ENCODE measurements at regions not wholly inside any gene's neighbourhood (a gene's known extent, or its start where the extent isn't known, plus 50 kb on each side); places are given as distances from the start of the nearest gene placed in this dataset.

DNA sequence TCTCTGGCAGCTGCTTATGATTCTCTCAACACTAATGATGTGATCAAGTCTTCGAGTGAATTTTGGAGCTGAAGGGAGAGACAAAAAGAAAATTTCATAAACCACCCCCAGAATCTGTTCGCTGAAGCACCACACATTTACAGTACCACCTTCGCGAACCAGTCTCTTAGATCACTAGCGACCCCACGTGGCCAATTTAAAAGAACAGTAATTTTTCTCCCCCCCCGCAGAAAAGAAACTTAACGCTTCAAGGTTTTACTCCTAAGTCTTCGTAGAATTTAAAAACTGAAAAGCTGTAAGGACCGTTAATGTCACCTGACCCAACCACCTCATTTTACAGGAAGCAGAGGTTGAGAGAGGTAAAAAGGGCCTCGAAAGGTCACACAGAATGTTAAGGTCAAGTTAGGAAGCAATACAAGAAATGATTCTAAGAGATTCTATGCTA, 187.5 kb downstream of the QDPR start:
- peaks cover 6% of the 10 kb centered on the region for H3K9me3 Mint-ChIP-seq
- no peaks in the 10 kb centered on the region for H3K27me3 Mint-ChIP-seq
- peak overlapping the region; percentile 43 for H3K27ac Mint-ChIP-seq
- H3K36me3 Mint-ChIP-seq = peaks cover 2% of the 10 kb centered on the region
- peaks cover 19% of the 10 kb centered on the region for H3K4me1 Mint-ChIP-seq
- peak overlapping the region; percentile 71 for H3K4me3 Mint-ChIP-seq

DNA sequence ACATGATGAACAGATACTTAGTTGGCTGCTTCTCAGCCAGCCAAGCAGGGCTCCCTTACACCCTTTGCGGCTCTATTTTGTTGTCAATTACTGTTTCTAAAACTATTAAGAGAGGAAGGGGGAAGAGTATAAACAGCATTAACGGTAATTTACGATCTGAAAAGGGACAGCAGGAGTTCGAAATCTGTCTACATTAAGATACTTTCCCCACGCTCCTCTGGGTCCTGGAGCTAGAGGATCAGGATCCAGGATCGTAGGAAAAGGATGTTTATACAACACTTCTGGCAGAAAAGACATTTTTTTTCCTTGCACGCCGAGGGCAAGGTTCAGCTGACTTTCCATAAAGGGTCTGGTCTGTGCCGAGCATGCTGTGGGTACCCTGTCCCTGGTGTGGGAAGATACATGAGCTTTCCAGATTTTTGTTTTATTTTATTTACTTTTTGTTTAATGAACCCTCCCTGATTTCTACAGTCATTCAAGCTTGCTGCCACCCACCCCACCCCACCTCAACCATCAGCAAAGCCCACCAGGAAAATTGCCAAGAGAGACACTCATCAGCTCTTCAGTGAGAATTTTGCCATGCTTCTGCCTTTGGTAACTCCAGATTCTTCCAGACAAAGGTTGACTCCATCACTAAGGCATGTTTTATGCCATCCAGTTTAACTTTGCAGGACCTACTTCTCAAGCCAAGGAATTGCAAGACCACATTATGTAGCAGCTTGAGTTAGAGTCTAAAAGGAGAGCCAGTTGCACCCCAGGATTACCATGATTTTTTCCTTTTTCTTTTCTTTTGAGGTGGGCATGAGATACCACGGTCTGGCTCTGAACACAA, 188.1 kb downstream of the QDPR start:
- peaks cover 19% of the 10 kb centered on the region for H3K4me1 Mint-ChIP-seq
- H3K36me3 Mint-ChIP-seq = peaks cover 2% of the 10 kb centered on the region
- peak overlapping the region; percentile 71 for H3K4me3 Mint-ChIP-seq
- no peaks in the 10 kb centered on the region for H3K27me3 Mint-ChIP-seq
- peak overlapping the region; percentile 43 for H3K27ac Mint-ChIP-seq
- H3K9me3 Mint-ChIP-seq = peaks cover 6% of the 10 kb centered on the region

DNA sequence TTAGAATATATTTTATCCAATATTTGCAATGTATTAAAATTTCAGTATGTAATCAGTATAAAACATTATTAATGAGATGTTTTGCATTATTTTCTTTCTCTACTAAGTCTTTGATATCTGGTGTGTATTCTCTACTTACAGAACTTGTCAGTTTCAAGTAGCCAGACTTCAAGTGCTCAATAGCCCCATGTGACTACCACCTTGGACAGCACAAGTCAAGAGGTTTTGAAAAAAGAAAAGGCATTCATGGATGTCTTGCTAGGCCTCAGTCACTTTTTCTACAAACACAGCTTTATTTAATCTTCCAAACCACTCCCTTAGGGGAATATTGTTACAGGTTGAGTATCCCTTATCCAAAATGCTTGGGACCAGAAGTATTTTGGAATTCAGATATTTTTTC, 189.4 kb downstream of the QDPR start:
- peaks cover 6% of the 10 kb centered on the region for H3K9me3 Mint-ChIP-seq
- peaks cover 14% of the 10 kb centered on the region for H3K4me1 Mint-ChIP-seq
- no peaks in the 10 kb centered on the region for H3K27me3 Mint-ChIP-seq
- peaks cover 2% of the 10 kb centered on the region for H3K36me3 Mint-ChIP-seq
- no peak overlapping the region for H3K4me3 Mint-ChIP-seq
- no peak overlapping the region for H3K27ac Mint-ChIP-seq

DNA sequence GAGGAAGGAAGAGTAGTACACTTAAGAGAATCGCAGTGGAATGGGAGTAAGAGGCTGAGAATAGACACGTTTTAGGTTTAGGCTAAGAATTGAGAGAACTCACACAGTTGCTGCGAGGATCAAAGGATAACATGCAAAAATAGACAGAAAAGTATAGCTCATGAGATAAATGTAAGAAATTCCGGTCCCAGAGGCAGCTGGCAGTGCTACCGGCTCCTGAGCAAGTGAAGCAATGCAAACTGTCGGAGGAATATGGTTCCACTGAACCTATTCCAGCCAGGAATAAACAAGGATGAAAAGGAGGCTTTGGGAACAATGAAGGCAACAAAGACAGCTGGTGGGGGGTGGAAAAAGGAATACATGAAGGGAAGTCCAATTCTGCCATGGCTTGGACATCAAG, 191.8 kb downstream of the QDPR start:
- H3K36me3 Mint-ChIP-seq = peaks cover 2% of the 10 kb centered on the region
- peaks cover 11% of the 10 kb centered on the region for H3K4me1 Mint-ChIP-seq
- H3K27me3 Mint-ChIP-seq = peaks cover 1% of the 10 kb centered on the region
- peaks cover 6% of the 10 kb centered on the region for H3K9me3 Mint-ChIP-seq
- no peak overlapping the region for H3K27ac Mint-ChIP-seq
- no peak overlapping the region for H3K4me3 Mint-ChIP-seq

DNA sequence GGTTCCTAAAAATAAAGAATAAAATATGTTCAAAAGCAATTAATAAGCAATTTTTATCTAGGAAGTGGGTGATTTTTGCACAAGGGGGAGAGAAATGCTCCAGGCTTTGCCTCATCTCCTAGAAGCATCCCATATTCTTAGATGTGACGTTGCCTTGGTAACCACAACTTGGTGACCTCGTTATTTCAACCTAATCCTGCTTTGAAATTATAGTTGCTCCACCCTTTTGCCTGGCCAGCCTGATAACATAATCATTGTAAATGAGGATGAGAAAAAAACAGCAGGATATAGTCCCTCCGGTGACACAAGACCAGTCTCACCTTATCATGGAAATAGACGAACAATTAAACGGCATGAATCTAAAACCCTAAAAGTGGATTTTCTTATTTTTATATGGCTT, 194.4 kb downstream of the QDPR start:
- Mint-ChIP-seq H3K36me3 (peaks cover 2% of the 10 kb centered on the region), H3K27ac (no peak overlapping the region), H3K9me3 (peaks cover 6% of the 10 kb centered on the region), H3K4me1 (no peaks in the 10 kb centered on the region), H3K4me3 (no peak overlapping the region), H3K27me3 (peaks cover 1% of the 10 kb centered on the region)

DNA sequence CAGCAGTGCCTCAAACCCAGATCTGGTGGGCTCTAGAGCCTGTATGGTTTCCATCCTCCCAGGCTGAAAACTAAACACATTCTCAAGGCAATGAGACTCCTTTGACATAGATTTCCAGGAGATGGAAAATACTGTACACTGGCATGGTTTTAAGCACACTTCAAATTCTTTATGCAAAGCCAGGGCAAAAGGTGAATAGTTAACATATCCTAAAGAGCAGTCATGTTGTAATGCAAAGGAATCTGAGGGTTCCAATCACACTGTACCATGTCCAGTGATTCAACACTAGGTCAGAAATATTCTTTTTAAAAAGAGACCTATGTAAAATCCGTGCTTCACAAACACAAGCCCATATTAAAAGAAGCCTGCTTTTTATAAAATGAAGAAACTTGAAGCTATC, 195.3 kb downstream of the QDPR start:
- Mint-ChIP-seq H3K27me3 (peaks cover 3% of the 10 kb centered on the region), H3K9me3 (peaks cover 6% of the 10 kb centered on the region), H3K36me3 (peaks cover 2% of the 10 kb centered on the region), H3K4me3 (no peak overlapping the region), H3K27ac (no peak overlapping the region), H3K4me1 (no peaks in the 10 kb centered on the region)

DNA sequence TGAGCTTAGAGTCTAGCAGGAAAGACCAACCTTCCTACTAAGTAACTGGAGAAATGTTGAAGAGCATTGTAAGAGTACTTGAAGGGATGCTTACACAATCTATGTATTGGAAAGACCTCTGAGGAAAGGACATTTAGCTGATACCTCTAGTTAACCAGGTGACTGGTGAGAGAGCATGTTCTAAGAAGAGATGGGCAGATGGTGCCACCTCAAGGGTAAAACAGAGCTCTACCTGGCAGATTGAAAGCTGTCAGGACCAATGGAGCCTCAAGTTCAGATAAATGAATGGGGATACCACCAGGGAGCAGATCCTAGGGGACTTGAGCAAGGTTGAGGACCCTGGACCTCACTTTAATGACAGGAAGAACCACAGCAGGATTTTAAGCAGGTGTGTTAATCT, 196.4 kb downstream of the QDPR start:
- H3K4me1 Mint-ChIP-seq = no peaks in the 10 kb centered on the region
- H3K4me3 Mint-ChIP-seq = no peak overlapping the region
- H3K9me3 Mint-ChIP-seq = peaks cover 6% of the 10 kb centered on the region
- H3K27ac Mint-ChIP-seq = no peak overlapping the region
- peaks cover 3% of the 10 kb centered on the region for H3K27me3 Mint-ChIP-seq
- peaks cover under 1% of the 10 kb centered on the region for H3K36me3 Mint-ChIP-seq

DNA sequence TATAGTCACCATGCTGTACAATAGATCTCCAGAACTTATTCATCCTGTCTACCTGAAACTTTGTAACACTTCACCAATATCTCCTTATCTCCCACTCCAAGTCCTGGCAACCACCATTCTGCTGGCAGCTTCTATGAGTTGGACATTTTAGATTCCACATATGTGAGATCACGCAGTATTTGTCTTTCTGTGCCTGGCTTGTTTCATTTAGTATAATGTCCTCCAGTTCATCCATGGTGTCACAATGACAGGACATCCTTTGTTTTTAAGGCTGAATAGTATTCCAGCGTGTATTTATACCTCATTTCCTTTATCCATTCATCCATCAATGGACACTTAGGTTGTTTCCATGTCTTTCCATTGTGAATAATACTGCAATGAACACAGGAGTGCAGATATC, 198.7 kb downstream of the QDPR start:
- no peaks in the 10 kb centered on the region for H3K9me3 Mint-ChIP-seq
- no peak overlapping the region for H3K27ac Mint-ChIP-seq
- H3K27me3 Mint-ChIP-seq = peaks cover 3% of the 10 kb centered on the region
- no peaks in the 10 kb centered on the region for H3K4me1 Mint-ChIP-seq
- no peaks in the 10 kb centered on the region for H3K36me3 Mint-ChIP-seq
- no peak overlapping the region for H3K4me3 Mint-ChIP-seq

DNA sequence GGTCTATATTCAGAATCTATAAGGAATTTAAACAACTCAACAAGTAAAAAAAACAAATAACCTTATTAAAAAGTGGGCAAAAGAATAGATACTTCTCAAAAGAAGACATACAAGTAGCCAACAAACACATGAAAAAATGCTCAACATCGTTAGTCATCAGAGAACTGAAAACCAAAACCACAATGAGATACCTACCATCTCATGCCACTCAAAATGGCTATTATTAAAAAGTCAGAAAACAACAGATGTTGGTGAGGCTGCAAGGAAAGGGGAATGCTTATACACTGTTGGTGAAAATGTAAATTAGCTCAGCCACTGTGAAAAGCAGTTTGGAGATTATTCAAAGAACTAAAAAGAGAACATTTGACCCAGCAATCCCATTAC, 201.6 kb downstream of the QDPR start:
- Mint-ChIP-seq H3K27me3 (peaks cover 2% of the 10 kb centered on the region), H3K9me3 (no peaks in the 10 kb centered on the region), H3K36me3 (no peaks in the 10 kb centered on the region), H3K4me1 (no peaks in the 10 kb centered on the region), H3K4me3 (no peak overlapping the region), H3K27ac (no peak overlapping the region)

DNA sequence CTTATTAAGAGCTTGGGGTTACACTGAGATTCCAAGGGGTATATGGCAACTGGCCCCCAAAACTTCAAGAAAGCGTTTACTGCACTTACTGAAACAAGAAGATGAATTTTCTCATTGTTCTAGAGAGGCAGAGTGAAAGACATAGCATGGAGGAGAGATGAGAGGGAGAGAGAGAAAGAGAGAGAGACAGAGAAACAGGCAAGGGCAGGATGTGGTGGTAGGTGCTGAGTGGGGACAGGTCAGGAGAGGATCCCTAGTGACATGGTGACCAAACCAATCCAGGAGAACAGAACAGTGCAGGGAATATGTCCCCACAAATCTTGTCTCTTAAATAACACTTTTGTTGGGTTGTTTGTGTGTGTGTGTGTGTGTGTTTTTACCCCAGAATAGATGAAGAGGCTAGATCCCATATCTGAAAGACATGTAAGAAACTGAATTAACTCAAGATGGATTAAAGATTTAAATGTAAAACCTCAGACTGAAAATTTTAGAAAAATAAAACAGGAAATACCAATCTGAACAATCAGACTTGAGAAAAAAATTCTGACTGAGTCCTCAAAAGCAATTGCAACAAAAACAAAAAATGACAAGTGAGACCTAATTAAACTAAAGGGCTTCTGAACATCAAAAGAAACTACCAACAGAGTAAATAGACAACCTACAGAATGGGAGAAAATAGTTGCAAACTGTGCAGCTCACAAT, 202.2 kb downstream of the QDPR start:
- no peaks in the 10 kb centered on the region for H3K36me3 Mint-ChIP-seq
- H3K9me3 Mint-ChIP-seq = no peaks in the 10 kb centered on the region
- no peaks in the 10 kb centered on the region for H3K4me1 Mint-ChIP-seq
- no peak overlapping the region for H3K4me3 Mint-ChIP-seq
- H3K27ac Mint-ChIP-seq = no peak overlapping the region
- peaks cover 2% of the 10 kb centered on the region for H3K27me3 Mint-ChIP-seq

DNA sequence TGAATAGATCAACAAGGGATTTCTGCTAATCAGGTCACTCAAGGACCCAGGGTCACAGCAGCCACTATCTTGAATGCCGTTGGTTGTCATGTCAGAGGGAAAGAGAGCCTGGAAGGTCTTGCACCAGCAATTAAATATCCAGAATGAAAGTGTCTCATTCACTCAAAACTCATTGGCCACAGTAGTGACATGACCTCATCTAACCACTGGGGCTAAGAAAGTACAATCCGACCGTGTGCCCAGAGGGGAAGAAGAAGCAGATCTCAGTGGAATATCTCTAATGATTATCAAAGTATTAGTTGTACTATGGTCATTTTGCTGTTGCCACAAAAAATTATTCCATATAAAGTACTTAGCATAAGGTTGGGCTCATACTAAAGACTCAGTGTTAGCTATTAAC, 210.0 kb downstream of the QDPR start:
- no peaks in the 10 kb centered on the region for H3K36me3 Mint-ChIP-seq
- no peaks in the 10 kb centered on the region for H3K4me1 Mint-ChIP-seq
- peaks cover 10% of the 10 kb centered on the region for H3K27me3 Mint-ChIP-seq
- H3K9me3 Mint-ChIP-seq = no peaks in the 10 kb centered on the region
- H3K27ac Mint-ChIP-seq = no peak overlapping the region
- H3K4me3 Mint-ChIP-seq = no peak overlapping the region

DNA sequence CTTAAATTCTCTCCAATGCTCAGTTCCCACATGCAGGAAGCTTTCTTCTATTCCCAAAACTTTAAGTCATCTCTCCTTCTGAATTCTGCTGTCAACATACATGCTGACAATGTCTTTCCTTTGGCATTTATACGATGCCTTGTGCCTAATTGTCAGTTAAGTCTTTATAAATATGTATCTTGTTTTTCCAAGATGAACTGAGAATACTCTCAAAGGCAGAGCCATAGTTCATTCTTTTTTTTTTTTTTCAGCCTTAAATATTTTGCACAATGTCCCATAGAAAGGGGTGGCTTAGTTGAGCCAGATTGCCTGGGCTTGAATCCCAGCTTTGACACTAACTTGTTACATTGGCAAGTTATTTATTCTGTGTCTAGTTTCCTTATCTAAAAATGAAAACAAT, 210.6 kb downstream of the QDPR start:
- Mint-ChIP-seq H3K9me3 (no peaks in the 10 kb centered on the region), H3K27ac (no peak overlapping the region), H3K4me1 (no peaks in the 10 kb centered on the region), H3K27me3 (peaks cover 11% of the 10 kb centered on the region), H3K4me3 (no peak overlapping the region), H3K36me3 (no peaks in the 10 kb centered on the region)

DNA sequence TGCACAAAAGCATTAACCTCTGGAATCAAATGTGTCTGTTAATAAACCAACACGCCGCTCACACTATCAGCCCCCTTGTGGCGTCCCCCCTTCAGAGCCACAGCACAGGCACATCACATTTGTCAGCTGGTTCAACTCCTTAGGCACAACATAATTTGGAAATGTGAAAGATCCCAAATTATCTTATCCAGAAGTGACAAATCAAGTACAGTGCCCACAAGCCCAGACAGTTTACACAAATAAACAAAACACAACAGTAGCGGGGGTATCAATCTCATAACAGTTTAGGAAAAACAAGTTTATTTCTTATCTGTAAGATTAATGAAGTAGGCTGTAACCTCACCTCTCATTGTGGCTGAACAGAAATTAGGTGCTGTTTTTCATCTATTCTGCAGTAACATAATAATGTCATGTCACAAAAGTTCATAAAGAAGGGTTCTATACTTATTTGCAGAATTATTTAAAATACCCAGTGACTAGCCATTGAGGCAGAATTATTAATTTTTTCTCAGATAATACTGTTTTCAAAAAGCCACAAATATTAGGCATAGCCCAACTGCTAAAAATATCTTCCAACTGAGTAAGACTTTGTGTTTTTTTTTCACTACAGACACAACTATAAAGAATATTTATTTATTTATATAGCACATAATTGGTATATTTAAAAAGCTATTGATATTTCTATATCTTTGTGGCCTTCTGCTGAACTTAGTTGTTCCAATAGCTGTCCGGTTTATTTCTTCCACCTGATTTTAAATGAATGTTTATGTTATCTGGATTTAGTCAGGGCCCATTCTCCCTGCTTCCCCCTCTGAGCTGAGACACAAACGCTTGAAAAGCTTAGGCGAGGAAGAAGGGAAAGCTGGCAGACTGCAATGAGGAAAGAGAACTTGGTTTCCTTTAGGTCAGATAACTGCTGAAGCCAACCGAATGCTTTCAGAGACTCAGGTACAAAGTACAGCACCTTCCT, 214.7 kb downstream of the QDPR start:
- H3K9me3 Mint-ChIP-seq = no peaks in the 10 kb centered on the region
- peaks cover 9% of the 10 kb centered on the region for H3K27me3 Mint-ChIP-seq
- H3K36me3 Mint-ChIP-seq = no peaks in the 10 kb centered on the region
- no peak overlapping the region for H3K4me3 Mint-ChIP-seq
- no peaks in the 10 kb centered on the region for H3K4me1 Mint-ChIP-seq
- H3K27ac Mint-ChIP-seq = no peak overlapping the region

DNA sequence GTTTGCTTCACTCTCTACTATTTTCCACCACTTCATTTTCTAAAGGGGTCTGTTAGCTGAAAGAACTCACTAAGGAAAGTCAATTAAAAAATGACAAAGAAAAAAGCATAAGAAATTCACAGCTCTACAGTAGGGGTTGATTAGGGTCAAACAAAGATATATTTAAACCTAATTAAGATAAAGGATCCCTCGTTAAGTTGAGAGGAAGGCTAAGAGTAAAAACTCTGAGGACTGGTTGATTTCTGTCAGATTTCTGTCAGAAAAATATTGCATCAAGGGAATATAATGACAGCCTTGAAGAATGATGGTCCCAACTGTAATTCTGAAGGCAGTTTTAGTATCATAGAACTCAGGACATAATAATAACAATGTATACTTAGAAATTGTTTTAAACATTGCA, 218.0 kb downstream of the QDPR start:
- Mint-ChIP-seq H3K4me1 (no peaks in the 10 kb centered on the region), H3K27ac (no peak overlapping the region), H3K27me3 (peaks cover 3% of the 10 kb centered on the region), H3K9me3 (no peaks in the 10 kb centered on the region), H3K4me3 (no peak overlapping the region), H3K36me3 (no peaks in the 10 kb centered on the region)

DNA sequence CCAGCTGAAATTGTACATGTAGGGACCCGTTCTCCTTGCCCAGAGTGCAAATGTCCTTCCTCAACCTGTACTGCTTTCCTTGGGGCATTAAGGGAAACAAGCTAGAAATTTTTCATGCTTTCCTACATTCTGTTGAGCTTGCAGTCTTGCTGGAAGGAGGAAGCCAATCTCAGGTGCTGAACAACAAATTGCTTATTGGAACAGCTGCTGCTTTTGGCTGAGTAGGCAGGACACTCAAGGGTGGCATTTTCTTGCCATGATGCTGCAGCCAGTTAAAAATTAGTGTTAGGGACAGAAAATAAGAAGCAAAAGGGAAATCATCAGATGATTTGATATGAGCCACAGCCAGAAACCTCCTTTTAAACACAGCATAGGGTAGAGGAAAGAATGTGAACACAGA, 223.7 kb downstream of the QDPR start:
- no peaks in the 10 kb centered on the region for H3K4me1 Mint-ChIP-seq
- H3K27me3 Mint-ChIP-seq = peaks cover 2% of the 10 kb centered on the region
- H3K4me3 Mint-ChIP-seq = no peak overlapping the region
- no peak overlapping the region for H3K27ac Mint-ChIP-seq
- H3K36me3 Mint-ChIP-seq = no peaks in the 10 kb centered on the region
- H3K9me3 Mint-ChIP-seq = peaks cover 6% of the 10 kb centered on the region

Data from activated naive CD4-positive, alpha-beta T cell treated with anti-CD3 and anti-CD28 coated beads, Interleukin-2, amount 50 U/mL, for 24 hours (primary cell).